Mesothelial cell of epicardium (in vitro differentiated cells): ENCODE measurements at regions not wholly inside any gene's neighbourhood (a gene's known extent, or its start where the extent isn't known, plus 50 kb on each side); places are given as distances from the start of the nearest gene placed in this dataset.
A peak's percentile ranks its signal among the peaks of the same experiment; 100 is the strongest.

Experiments
- DNase-seq, 2 experiments: peaks; one replicate each; pipeline ENCODE4 v3.0.0; 2021; ENCODE audit warnings: low spot score in 2 of 2; ENCODE audit not compliant: unreplicated experiment in 2 of 2
- H3K27ac Mint-ChIP-seq: 2 replicates; pipeline ENCODE4 v1.8.0; 2021; ENCODE audit warnings: mixed read lengths
- H3K27me3 Mint-ChIP-seq: 2 replicates; pipeline ENCODE4 v1.8.0; 2021; ENCODE audit warnings: low read depth, mixed read lengths
- H3K36me3 Mint-ChIP-seq: 2 replicates; pipeline ENCODE4 v1.8.0; 2021; ENCODE audit warnings: mixed read lengths
- H3K4me1 Mint-ChIP-seq: 2 replicates; pipeline ENCODE4 v1.8.0; 2021; ENCODE audit warnings: mixed read lengths
- H3K4me3 Mint-ChIP-seq: 2 replicates; pipeline ENCODE4 v1.8.0; 2021; ENCODE audit warnings: mild to moderate bottlenecking, moderate library complexity, mixed read lengths
- H3K9me3 Mint-ChIP-seq: 2 replicates; pipeline ENCODE4 v1.8.0; 2021; ENCODE audit warnings: mixed read lengths
- TF ChIP-seq, protein P1 (sequence below): fragments of 200-600 bp; sonication (generic); IDR thresholded peaks from one replicate; pipeline ENCODE4 v1.5.0; 2021; ENCODE audit warnings: antibody characterized with exemption; ENCODE audit not compliant: unreplicated experiment

DNA sequence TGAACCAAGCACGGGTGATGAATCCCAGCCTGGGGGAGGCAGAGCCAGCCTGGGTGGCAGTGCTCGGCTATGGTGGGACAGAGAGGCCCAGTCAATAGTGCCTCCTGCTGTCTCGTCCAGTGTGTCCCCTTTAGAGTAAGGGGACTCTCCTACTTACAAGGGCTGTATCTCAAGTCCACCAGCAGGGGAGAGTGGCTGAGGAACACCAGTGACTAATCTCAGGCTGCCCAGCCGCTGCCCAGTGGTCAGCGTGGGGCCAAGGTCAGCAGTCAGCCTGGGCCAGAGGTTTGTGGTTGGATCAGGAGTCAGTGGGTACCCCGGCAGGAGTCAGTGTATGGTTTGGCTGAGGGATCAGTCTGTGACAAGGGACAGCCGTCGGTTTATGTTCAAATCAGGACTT lies 109.2 kb upstream of the RUNX3 start:
- Mint-ChIP-seq H3K27ac (no peak overlapping the region), H3K27me3 (peaks cover 23% of the 10 kb centered on the region), H3K9me3 (no peaks in the 10 kb centered on the region), H3K4me1 (no peaks in the 10 kb centered on the region), H3K4me3 (no peak overlapping the region), H3K36me3 (no peaks in the 10 kb centered on the region)
- no peak for DNase-seq
- TF ChIP-seq, protein P1, sequence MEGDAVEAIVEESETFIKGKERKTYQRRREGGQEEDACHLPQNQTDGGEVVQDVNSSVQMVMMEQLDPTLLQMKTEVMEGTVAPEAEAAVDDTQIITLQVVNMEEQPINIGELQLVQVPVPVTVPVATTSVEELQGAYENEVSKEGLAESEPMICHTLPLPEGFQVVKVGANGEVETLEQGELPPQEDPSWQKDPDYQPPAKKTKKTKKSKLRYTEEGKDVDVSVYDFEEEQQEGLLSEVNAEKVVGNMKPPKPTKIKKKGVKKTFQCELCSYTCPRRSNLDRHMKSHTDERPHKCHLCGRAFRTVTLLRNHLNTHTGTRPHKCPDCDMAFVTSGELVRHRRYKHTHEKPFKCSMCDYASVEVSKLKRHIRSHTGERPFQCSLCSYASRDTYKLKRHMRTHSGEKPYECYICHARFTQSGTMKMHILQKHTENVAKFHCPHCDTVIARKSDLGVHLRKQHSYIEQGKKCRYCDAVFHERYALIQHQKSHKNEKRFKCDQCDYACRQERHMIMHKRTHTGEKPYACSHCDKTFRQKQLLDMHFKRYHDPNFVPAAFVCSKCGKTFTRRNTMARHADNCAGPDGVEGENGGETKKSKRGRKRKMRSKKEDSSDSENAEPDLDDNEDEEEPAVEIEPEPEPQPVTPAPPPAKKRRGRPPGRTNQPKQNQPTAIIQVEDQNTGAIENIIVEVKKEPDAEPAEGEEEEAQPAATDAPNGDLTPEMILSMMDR, result no peak

DNA sequence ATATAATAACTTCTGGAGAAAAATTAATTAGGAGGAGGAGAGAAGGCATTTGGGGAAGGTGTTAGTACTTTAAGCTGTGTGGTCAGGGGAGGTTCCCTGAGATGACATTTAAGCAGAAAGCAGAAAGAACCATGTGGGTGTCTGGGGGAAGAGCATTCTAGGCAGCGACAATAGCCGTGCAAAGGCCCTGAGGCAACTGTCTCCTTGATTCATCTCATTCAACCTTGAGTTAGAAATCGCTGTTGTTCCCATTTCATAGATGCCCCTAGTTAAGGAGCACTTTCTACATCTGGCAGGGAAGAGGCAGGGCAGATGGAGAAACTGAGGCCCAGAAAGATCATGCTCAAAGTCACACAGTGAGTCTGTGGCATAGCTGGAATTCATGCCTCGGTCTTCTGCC lies 108.6 kb upstream of the RUNX3 start:
- H3K27ac Mint-ChIP-seq, result no peak overlapping the region

GRCh38 chr1:25037174-25038074 lies 107.3 kb upstream of the RUNX3 start:
- H3K4me1 Mint-ChIP-seq, result no peaks in the 10 kb centered on the region
- no peak for DNase-seq
- H3K9me3 Mint-ChIP-seq, result no peaks in the 10 kb centered on the region
- no peak overlapping the region for H3K4me3 Mint-ChIP-seq
- TF ChIP-seq, protein P1, result peak; percentile 12
- no peak overlapping the region for H3K27ac Mint-ChIP-seq
- H3K27me3 Mint-ChIP-seq, result peaks cover 21% of the 10 kb centered on the region
- H3K36me3 Mint-ChIP-seq, result no peaks in the 10 kb centered on the region

More for the DNA sequence above, 108.6 kb upstream of the RUNX3 start:
- no peak for DNase-seq
- H3K4me3 Mint-ChIP-seq, result no peak overlapping the region
- H3K4me1 Mint-ChIP-seq, result no peaks in the 10 kb centered on the region
- peaks cover 21% of the 10 kb centered on the region for H3K27me3 Mint-ChIP-seq
- no peaks in the 10 kb centered on the region for H3K36me3 Mint-ChIP-seq
- TF ChIP-seq, protein P1, result no peak
- no peaks in the 10 kb centered on the region for H3K9me3 Mint-ChIP-seq

GRCh38 chr1:25036117-25036546 lies 106.1 kb upstream of the RUNX3 start:
- Mint-ChIP-seq H3K9me3 (no peaks in the 10 kb centered on the region), H3K4me1 (no peaks in the 10 kb centered on the region), H3K4me3 (no peak overlapping the region), H3K27ac (no peak overlapping the region), H3K27me3 (peaks cover 16% of the 10 kb centered on the region), H3K36me3 (no peaks in the 10 kb centered on the region)
- TF ChIP-seq, protein P1, result no peak
- no peak for DNase-seq

GRCh38 chr1:25035523-25036116 lies 105.5 kb upstream of the RUNX3 start:
- Mint-ChIP-seq H3K9me3 (no peaks in the 10 kb centered on the region), H3K36me3 (no peaks in the 10 kb centered on the region), H3K4me3 (no peak overlapping the region), H3K27me3 (peaks cover 11% of the 10 kb centered on the region), H3K27ac (no peak overlapping the region), H3K4me1 (no peaks in the 10 kb centered on the region)
- DNase-seq, result no peak
- TF ChIP-seq, protein P1, result no peak
